ENCODE measurements at regions not wholly inside any gene's neighbourhood (a gene's known extent, or its start where the extent isn't known, plus 50 kb on each side); places are given as distances from the start of the nearest gene placed in this dataset.
"Not testable (repeated sequence)": the region's sequence is repeated elsewhere in the genome, so short reads cannot be mapped to it uniquely, and the experiment has no call there.

- ATAC-seq, result no peak
- intact Hi-C loops (cut with DNase I), result no loop called here
- DNase-seq (ENCODE audit: low spot score), result no peak
Measured at GRCh38 chr3:181212271-181212670, 222.7 kb upstream of the DNAJC19 start.

DNA sequence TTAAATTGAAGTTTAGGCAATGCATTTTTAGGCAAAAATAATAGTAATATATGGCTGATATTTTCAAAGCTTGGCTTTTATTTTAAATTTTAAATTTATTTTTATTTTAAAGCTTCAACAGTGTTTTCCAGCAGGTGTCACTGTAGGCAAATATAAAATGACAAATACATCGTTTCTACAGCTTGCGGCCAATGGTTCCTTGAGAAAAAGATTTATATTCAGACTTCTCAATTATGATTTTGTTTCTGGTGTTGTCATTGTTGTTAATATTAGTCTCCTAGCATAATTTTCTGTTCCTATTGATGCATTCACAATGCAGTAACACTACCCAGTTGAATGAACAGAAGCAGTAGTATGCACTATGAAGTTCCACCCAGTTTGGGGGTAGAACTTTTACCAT lies 220.7 kb upstream of the DNAJC19 start:
- intact Hi-C loops (cut with DNase I), result no loop called here
- ATAC-seq, result no peak
- DNase-seq (ENCODE audit: low spot score), result no peak

DNA sequence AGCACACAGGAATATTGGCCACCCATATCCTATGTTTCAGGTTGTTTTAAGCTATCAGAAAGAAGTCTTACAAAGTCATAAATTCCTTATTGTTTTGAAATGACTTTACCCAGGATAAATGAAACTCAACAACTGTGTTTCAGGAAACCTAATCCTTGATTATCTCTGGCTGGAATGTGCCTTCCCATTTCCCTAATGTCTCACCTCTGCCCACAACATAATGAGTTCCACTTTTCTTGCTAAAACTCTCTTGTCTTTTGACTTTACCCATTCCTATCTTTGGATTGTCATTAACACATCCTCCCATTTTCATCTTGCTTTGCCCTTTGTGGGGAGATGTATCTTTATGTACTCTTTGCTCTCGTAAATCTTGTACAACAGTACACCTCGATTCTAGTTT lies 200.0 kb upstream of the DNAJC19 start:
- no peak for ATAC-seq
- no peak for DNase-seq (ENCODE audit: low spot score)
- intact Hi-C loops (cut with DNase I), result no loop called here

DNA sequence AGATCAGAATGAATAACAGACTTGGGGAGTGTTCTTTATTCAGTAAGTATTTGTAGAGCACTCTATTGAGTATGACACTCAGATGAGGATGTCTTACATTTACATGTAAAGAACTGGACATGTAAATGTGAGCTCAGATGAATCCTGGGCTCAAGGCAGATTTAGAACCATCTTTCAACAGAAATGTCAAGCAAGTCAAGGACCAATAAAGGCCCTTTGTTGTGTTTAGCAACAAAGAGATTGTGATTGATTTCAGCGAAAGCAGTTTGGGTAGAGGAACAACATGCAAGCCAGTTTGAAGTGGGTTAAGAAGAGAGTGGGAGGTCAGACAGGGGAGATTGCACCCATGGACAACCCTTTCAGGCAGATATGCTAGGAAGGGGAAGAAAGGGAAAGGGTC lies 194.2 kb upstream of the DNAJC19 start:
- intact Hi-C loops (cut with DNase I), result no loop called here
- DNase-seq (ENCODE audit: low spot score) (no peak), ATAC-seq (no peak)

- intact Hi-C loops (cut with DNase I); DNase-seq (ENCODE audit: low spot score); ATAC-seq: not testable (repeated sequence)
Measured at GRCh38 chr3:181183057-181183456, 193.5 kb upstream of the DNAJC19 start.

DNA sequence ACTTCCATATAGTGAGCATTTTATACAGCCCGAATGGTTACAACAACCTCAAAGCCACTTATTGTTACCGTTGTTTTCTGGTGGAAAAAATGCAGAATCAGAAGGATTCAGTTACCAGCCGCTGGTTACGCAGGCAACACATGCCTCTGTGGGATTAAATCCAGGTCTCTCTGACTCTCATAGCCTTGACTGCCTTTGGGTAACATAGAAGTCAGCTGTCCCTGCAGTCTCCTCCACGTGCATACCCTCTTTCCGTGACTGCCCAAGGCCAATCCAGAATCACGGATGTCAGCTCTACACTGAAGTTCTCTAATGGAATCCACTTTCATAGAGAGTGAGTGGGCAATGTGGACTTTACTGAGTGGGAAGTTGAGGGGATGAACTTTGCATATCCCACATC lies 189.5 kb upstream of the DNAJC19 start:
- no peak for ATAC-seq
- intact Hi-C loops (cut with DNase I), result no loop called here

DNA sequence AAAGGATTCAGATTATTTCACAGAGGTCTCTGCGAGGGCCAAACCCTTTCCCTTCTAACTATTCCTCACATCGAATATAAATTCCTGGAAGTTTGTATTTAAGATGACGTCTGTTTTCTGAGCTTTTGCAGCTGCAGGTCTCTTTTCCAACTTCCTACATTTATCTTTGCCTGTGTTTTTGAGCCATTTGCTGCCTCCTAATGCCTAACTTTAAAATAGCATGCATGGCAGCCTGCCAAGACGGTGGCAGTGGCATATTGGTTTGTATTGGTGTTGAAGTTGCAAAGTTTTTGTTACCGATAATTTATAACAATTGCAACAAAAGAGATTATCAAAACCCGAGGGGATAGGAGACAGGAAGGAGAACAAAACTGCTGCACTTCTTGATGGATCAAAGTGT lies 187.1 kb upstream of the DNAJC19 start:
- DNase-seq (ENCODE audit: low spot score) (peak; percentile 77), ATAC-seq (no peak)
- intact Hi-C loops (cut with DNase I), result no loop called here

More for the DNA sequence above, 189.5 kb upstream of the DNAJC19 start:
- DNase-seq (ENCODE audit: low spot score), result no peak

- ATAC-seq (no peak), DNase-seq (ENCODE audit: low spot score) (no peak)
- intact Hi-C loops (cut with DNase I), result no loop called here
Measured at GRCh38 chr3:181174676-181175233, 185.2 kb upstream of the DNAJC19 start.

GRCh38 chr3:181174022-181174421 lies 184.5 kb upstream of the DNAJC19 start:
- ATAC-seq (no peak), DNase-seq (ENCODE audit: low spot score) (no peak)
- intact Hi-C loops (cut with DNase I), result no loop called here

- intact Hi-C loops (cut with DNase I), result no loop called here
- ATAC-seq (no peak), DNase-seq (ENCODE audit: low spot score) (no peak)
Measured at GRCh38 chr3:181173227-181173626, 183.7 kb upstream of the DNAJC19 start.

GRCh38 chr3:181134873-181135272 lies 145.3 kb upstream of the DNAJC19 start:
- intact Hi-C loops (cut with DNase I), result no loop called here
- ATAC-seq, result no peak

GRCh38 chr3:181133832-181134231 lies 144.3 kb upstream of the DNAJC19 start:
- DNase-seq (ENCODE audit: low spot score) (no peak), ATAC-seq (no peak)
- intact Hi-C loops (cut with DNase I), result no loop called here

More at GRCh38 chr3:181134873-181135272, 145.3 kb upstream of the DNAJC19 start:
- no peak for DNase-seq (ENCODE audit: low spot score)

GRCh38 chr3:181105646-181106045 lies 116.1 kb upstream of the DNAJC19 start:
- no peak for DNase-seq (ENCODE audit: low spot score)
- intact Hi-C loops (cut with DNase I), result no loop called here
- ATAC-seq, result no peak

- DNase-seq (ENCODE audit: low spot score) (no peak), ATAC-seq (no peak)
- intact Hi-C loops (cut with DNase I), result no loop called here
Measured at GRCh38 chr3:181103605-181104004, 114.1 kb upstream of the DNAJC19 start.

DNA sequence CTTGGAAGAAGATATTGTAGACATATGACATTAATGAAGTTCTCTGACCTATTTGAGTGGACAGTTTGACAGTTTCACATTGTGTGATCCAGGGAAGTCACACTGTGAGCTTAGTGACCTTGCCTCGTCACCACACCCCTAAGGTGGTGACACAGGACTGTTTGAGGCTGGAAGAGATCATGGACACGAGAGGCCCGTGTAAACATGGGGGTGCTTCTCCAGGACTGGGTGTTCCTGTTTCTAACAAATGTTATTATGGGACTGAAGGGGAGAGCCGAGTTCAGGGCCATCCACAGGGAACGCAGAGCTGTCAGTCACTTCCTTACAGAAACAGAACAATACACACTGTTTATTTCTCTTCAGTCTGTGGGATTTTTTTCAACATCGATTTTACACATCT lies 96.5 kb upstream of the DNAJC19 start:
- DNase-seq (ENCODE audit: low spot score) (no peak), ATAC-seq (no peak)
- intact Hi-C loops (cut with DNase I), result no loop called here

GRCh38 chr3:181081930-181082329 lies 92.4 kb upstream of the DNAJC19 start:
- ATAC-seq, result no peak
- intact Hi-C loops (cut with DNase I), result no loop called here
- no peak for DNase-seq (ENCODE audit: low spot score)

- DNase-seq (ENCODE audit: low spot score) (no peak), ATAC-seq (no peak)
- intact Hi-C loops (cut with DNase I), result no loop called here
Measured at GRCh38 chr3:181076558-181076957, 87.0 kb upstream of the DNAJC19 start.

DNA sequence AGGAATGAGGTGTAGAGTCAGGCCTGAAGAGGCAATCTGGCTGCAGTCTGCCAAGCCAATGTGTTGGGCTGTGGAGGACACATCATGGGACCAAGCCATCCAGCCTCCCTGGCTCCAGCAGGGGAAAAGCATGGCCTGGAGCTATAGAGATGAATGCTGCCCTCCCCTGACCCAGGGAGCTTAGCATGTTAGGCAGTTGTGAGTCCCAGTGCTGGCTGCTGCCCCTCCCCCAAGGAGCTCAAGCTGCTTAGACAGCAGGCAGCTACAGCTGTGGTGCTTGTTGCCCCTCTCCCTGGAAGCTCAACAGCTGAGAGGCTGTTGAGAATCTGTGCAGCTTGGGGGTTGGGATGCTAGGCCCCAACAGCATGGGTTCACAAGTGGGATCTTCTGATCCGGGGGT lies 85.6 kb upstream of the DNAJC19 start:
- intact Hi-C loops (cut with DNase I), result no loop called here
- ATAC-seq (no peak), DNase-seq (ENCODE audit: low spot score) (no peak)

- intact Hi-C loops (cut with DNase I), result no loop called here
- ATAC-seq (no peak), DNase-seq (ENCODE audit: low spot score) (no peak)
Measured at GRCh38 chr3:181066143-181067087, 76.9 kb upstream of the DNAJC19 start.

DNA sequence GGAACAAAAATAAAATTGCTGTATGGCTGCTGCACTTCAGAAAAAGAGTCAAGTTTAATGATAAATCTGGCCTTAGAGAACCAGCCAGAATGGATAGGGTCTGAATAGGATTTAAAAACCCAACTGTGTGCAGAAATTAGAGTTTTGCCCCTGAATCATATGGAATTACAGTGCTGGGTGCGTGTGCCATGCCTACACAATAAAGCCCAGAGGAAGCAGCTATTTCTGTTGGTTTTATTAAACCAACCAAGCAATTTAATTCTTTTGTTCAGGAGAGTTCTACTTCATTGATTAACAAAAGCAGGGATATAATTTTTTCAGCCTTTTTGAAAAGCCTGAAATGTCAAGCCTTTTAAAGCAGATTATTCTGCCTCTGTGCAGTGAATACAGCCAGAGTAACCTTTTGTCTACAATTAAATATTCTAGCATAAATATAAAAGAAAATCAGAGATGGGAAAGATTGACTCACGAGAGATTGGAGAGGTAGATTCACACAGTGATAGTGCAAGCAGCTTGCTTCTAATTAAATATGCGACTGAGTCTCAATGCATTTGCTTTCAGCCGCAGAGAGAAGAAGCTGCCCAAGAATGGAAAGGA lies 66.7 kb upstream of the DNAJC19 start:
- intact Hi-C loops (cut with DNase I), result no loop called here

More for the DNA sequence above, 66.7 kb upstream of the DNAJC19 start:
- no peak for DNase-seq (ENCODE audit: low spot score)
- no peak for ATAC-seq

All from sciatic nerve (tissue), 2 donors.